OCI-LY3 (cell line): ENCODE measurements at regions not wholly inside any gene's neighbourhood (a gene's known extent, or its start where the extent isn't known, plus 50 kb on each side); places are given as distances from the start of the nearest gene placed in this dataset.

Source experiments
- EZH2phosphoT487 ChIP-seq: fragments of 200-600 bp; shearing (Covaris generic); IDR thresholded peaks from 2 replicates; pipeline ENCODE4 v1.6.1; 2018; ENCODE audit warnings: antibody characterized with exemption, mixed run types, low read depth
- TF ChIP-seq, protein P1 (sequence below): fragments of 200-600, 300-600 bp; sonication (generic); IDR thresholded peaks from 2 replicates; pipeline ENCODE4 v1.5.1; 2014; ENCODE audit warnings: antibody characterized with exemption, low read length, low read depth

GRCh38 chr3:177307826-177308225, 110.5 kb upstream of the TBL1XR1 start:
- TF ChIP-seq, protein P1, sequence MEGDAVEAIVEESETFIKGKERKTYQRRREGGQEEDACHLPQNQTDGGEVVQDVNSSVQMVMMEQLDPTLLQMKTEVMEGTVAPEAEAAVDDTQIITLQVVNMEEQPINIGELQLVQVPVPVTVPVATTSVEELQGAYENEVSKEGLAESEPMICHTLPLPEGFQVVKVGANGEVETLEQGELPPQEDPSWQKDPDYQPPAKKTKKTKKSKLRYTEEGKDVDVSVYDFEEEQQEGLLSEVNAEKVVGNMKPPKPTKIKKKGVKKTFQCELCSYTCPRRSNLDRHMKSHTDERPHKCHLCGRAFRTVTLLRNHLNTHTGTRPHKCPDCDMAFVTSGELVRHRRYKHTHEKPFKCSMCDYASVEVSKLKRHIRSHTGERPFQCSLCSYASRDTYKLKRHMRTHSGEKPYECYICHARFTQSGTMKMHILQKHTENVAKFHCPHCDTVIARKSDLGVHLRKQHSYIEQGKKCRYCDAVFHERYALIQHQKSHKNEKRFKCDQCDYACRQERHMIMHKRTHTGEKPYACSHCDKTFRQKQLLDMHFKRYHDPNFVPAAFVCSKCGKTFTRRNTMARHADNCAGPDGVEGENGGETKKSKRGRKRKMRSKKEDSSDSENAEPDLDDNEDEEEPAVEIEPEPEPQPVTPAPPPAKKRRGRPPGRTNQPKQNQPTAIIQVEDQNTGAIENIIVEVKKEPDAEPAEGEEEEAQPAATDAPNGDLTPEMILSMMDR = no peak
- no peak for TF ChIP-seq EZH2phosphoT487
